A549 (cell line): ENCODE measurements at regions not wholly inside any gene's neighbourhood (a gene's known extent, or its start where the extent isn't known, plus 50 kb on each side); places are given as distances from the start of the nearest gene placed in this dataset.

ENCODE experiments used
- ATAC-seq, 2 experiments: fragments of 200-7000 bp in 1 of 2; fragments of >200 bp in 1 of 2; cut with Nextera tagmentation in 1 of 2; cut with Tn5 transposase in 1 of 2; 3 replicates each; pipeline versions ENCODE4 v1.8.0 to v1.9.1; 2018 to 2020; ENCODE audit warnings: mild to moderate bottlenecking in 1 of 2, moderate library complexity in 1 of 2
- CTCF ChIA-PET: fragments of 300-600 bp; sonication (Branson Sonifier 250); formaldehyde crosslinking; extraction: SDS; loops from one replicate; lab custom pipeline; 2021; ENCODE audit warnings: antibody characterized with exemption, inconsistent platforms; lab: Yijun Ruan, JAX
- POLR2A ChIA-PET: fragments of 350-600 bp; formaldehyde crosslinking; extraction: SDS; loops from one replicate; lab custom pipeline; 2021; ENCODE audit warnings: antibody characterized with exemption, inconsistent platforms; lab: Yijun Ruan, JAX
- DNase-seq, 2 experiments: peaks; one replicate each; pipeline versions ENCODE4 v3.0.0 to v3.0.0-alpha.2; 2011 to 2016; ENCODE audit warnings: low read depth in 1 of 2, low spot score in 1 of 2
- FAIRE-seq: peaks from 2 replicates; lab custom pipeline; 2011; peaks lifted over from hg19 to GRCh38; lab: Jason Lieb, UNC
- H3K27ac ChIP-seq, 2 experiments: fragments of >200 bp; sonication (Bioruptor Twin); formaldehyde crosslinking; 3 replicates each; pipeline ENCODE4 v1.5.1; 2016 to 2017
- H3K4me1 ChIP-seq: fragments of >200 bp; sonication (Bioruptor Twin); formaldehyde crosslinking; 3 replicates; pipeline ENCODE4 v1.6.1; 2016
- H3K4me2 ChIP-seq: fragments of >200 bp; sonication (Bioruptor Twin); formaldehyde crosslinking; 3 replicates; pipeline ENCODE4 v1.6.1; 2016
- H3K4me3 ChIP-seq: fragments of >200 bp; sonication (Bioruptor Twin); formaldehyde crosslinking; 3 replicates; pipeline ENCODE4 v1.5.1; 2016
- H3K9me3 ChIP-seq: fragments of >200 bp; sonication (Bioruptor Twin); formaldehyde crosslinking; 3 replicates; pipeline ENCODE4 v1.6.1; 2016
- ATOH8 ChIP-seq: fragments of 250-450 bp; sonication (Bioruptor Pico); IDR thresholded peaks from 2 replicates; pipeline ENCODE4 v1.5.0; 2020; ENCODE audit warnings: low read depth, mild to moderate bottlenecking, moderate library complexity
- BHLHE40 ChIP-seq: IDR thresholded peaks from 2 replicates; pipeline ENCODE4 v1.6.1; 2012; ENCODE audit warnings: low read depth, low read length, inconsistent platforms
- CHD4 ChIP-seq: fragments of 200-600 bp; sonication (generic); IDR thresholded peaks from 2 replicates; pipeline ENCODE4 v1.6.1; 2016; ENCODE audit warnings: antibody characterized with exemption, mild to moderate bottlenecking, borderline replicate concordance
- ELK1 ChIP-seq: fragments of 150-350 bp; IDR thresholded peaks from 2 replicates; pipeline ENCODE4 v1.6.1; 2014; ENCODE audit warnings: low read depth, mild to moderate bottlenecking, low read length
- FOSL2 ChIP-seq, 2 experiments: fragments of 450-650 bp in 1 of 2; fragments of >200 bp in 1 of 2; sonication (Bioruptor Twin) in 1 of 2; formaldehyde crosslinking; IDR thresholded peaks; 2 replicates each; pipeline versions ENCODE4 v1.5.0 to v1.6.1; 2016 to 2020; ENCODE audit warnings: mild to moderate bottlenecking in 1 of 2, moderate library complexity in 1 of 2
- FOXS1 ChIP-seq: fragments of 250-450 bp; sonication (Bioruptor Pico); IDR thresholded peaks from 2 replicates; pipeline ENCODE4 v1.5.0; 2020; ENCODE audit warnings: mild to moderate bottlenecking, moderate library complexity
- HDAC2 ChIP-seq: fragments of 200-600 bp; sonication (generic); IDR thresholded peaks from 2 replicates; pipeline ENCODE4 v1.6.1; 2016
- HOXB5 ChIP-seq: fragments of 250-450 bp; sonication (Bioruptor Pico); IDR thresholded peaks from 2 replicates; pipeline ENCODE4 v1.5.0; 2020; ENCODE audit warnings: mild to moderate bottlenecking, moderate library complexity
- JUN ChIP-seq, 2 experiments: fragments of >200 bp; sonication (Bioruptor Twin); formaldehyde crosslinking; IDR thresholded peaks; 2 replicates in 1 of 2; 3 replicates in 1 of 2; pipeline ENCODE4 v1.6.1; 2016 to 2017
- JUNB ChIP-seq: fragments of >200 bp; sonication (Bioruptor Twin); formaldehyde crosslinking; IDR thresholded peaks from 2 replicates; pipeline ENCODE4 v1.6.1; 2016
- MYC ChIP-seq: IDR thresholded peaks from 2 replicates; pipeline ENCODE4 v1.6.1; 2012; ENCODE audit warnings: mild to moderate bottlenecking, inconsistent platforms, low read length, improper control_type of control experiment, borderline replicate concordance
- PBX3 ChIP-seq: IDR thresholded peaks from 2 replicates; pipeline ENCODE4 v1.6.1; 2012
- PHF8 ChIP-seq: fragments of 200-600 bp; sonication (generic); IDR thresholded peaks from 2 replicates; pipeline ENCODE4 v1.6.1; 2016; ENCODE audit warnings: low read depth, mild to moderate bottlenecking, antibody characterized with exemption, moderate library complexity, borderline replicate concordance
- POLR2A ChIP-seq: IDR thresholded peaks from 2 replicates; pipeline ENCODE4 v1.6.1; 2012; ENCODE audit warnings: mild to moderate bottlenecking, low read length
- RARB ChIP-seq: fragments of 250-450 bp; sonication (Bioruptor Pico); IDR thresholded peaks from 2 replicates; pipeline ENCODE4 v1.8.0; 2021; ENCODE audit warnings: mild to moderate bottlenecking, moderate library complexity
- TP53 ChIP-seq: fragments of 250-450 bp; sonication (Bioruptor Pico); IDR thresholded peaks from 2 replicates; pipeline ENCODE4 v1.5.0; 2021; ENCODE audit warnings: mild to moderate bottlenecking, moderate library complexity
- ZNF302 ChIP-seq: fragments of 250-450 bp; sonication (Bioruptor Pico); IDR thresholded peaks from 2 replicates; pipeline ENCODE4 v1.9.0; 2021; ENCODE audit warnings: inconsistent platforms, mild to moderate bottlenecking, moderate library complexity
- whole genome bisulfite sequencing: methylation state at CpG from one replicate; pipeline ENCODE4 v1.1.6; 2017; ENCODE audit errors: missing lambda C conversion rate; 5-methylcytosine and 5-hydroxymethylcytosine counted together

- TF ChIP-seq RARB (CRISPR knock-in tag) = no peak
- no peak for TF ChIP-seq JUNB
- TF ChIP-seq POLR2A = no peak
- TF ChIP-seq PBX3 = no peak
- no peak for TF ChIP-seq PHF8
- TF ChIP-seq ELK1 = no peak
- TF ChIP-seq MYC = no peak
- TF ChIP-seq JUN (IDR thresholded peaks at IDR 0.05) = no peak
- ChIA-PET CTCF (interaction anchor here (1.6 kb wide), 1 partner anchor 56 kb away, joined by 4 read pairs; no protein-coding TSS in a partner anchor), POLR2A (no interaction called here)
- H3K27ac ChIP-seq = no peak overlapping the region
- no peak for DNase-seq
- no peak for FAIRE-seq
- H3K4me2 ChIP-seq = no peak overlapping the region
- ATAC-seq = no peak
- H3K4me1 ChIP-seq = no peaks in the 10 kb centered on the region
- H3K9me3 ChIP-seq = no peaks in the 10 kb centered on the region
- H3K4me3 ChIP-seq = no peak overlapping the region
- 23% methylated on average over 2 of the region's 2 CpGs for WGBS
Observed at GRCh38 chr10:52673468-52673867, 99.1 kb downstream of the MBL2 start.

GRCh38 chr10:52674474-52674873, 98.1 kb downstream of the MBL2 start:
- FAIRE-seq = no peak
- DNase-seq = no peak
- Histone ChIP-seq H3K4me1 (no peaks in the 10 kb centered on the region), H3K27ac (no peak overlapping the region), H3K4me3 (no peak overlapping the region), H3K4me2 (no peak overlapping the region), H3K9me3 (no peaks in the 10 kb centered on the region)
- POLR2A ChIA-PET = no interaction called here
- no peak for TF ChIP-seq TP53 (CRISPR knock-in tag)
- TF ChIP-seq HOXB5 (CRISPR knock-in tag) = no peak
- CTCF ChIA-PET = no interaction called here
- ATAC-seq = no peak

- Histone ChIP-seq H3K4me3 (no peak overlapping the region), H3K4me1 (no peaks in the 10 kb centered on the region), H3K9me3 (no peaks in the 10 kb centered on the region), H3K27ac (no peak overlapping the region), H3K4me2 (no peak overlapping the region)
- TF ChIP-seq ZNF302 (no peak), ATOH8 (CRISPR knock-in tag) (no peak), BHLHE40 (no peak), HDAC2 (no peak), RARB (CRISPR knock-in tag) (no peak), PHF8 (no peak), JUNB (no peak), FOXS1 (CRISPR knock-in tag) (no peak)
- ChIA-PET POLR2A (no interaction called here), CTCF (interaction anchor here (1.3 kb wide), 1 partner anchor 33 kb away, joined by 3 read pairs; no protein-coding TSS in a partner anchor)
- ATAC-seq = no peak
- no peak for DNase-seq
- 28% methylated on average over 1 of the region's 1 CpG for WGBS
- FAIRE-seq = no peak
Observed at GRCh38 chr10:52677086-52677485, 95.5 kb downstream of the MBL2 start.

- H3K4me2 ChIP-seq = no peak overlapping the region
- no peaks in the 10 kb centered on the region for H3K4me1 ChIP-seq
- 10% methylated on average over 5 of the region's 5 CpGs for WGBS
- FAIRE-seq (no peak), ATAC-seq (no peak), DNase-seq (no peak)
- H3K4me3 ChIP-seq = no peak overlapping the region
- ChIA-PET CTCF (interaction anchor here (0.8 kb wide), 1 partner anchor 370 kb away, joined by 3 read pairs; no protein-coding TSS in a partner anchor), POLR2A (no interaction called here)
- H3K9me3 ChIP-seq = no peaks in the 10 kb centered on the region
- TF ChIP-seq FOSL2 (IDR thresholded peaks at IDR 0.05) (no peak), FOSL2 (CRISPR knock-in tag; IDR thresholded peaks at IDR 0.05) (no peak), CHD4 (no peak), TP53 (CRISPR knock-in tag) (no peak)
- no peak overlapping the region for H3K27ac ChIP-seq
Observed at GRCh38 chr10:52678611-52679010, 94.0 kb downstream of the MBL2 start.
